ENCODE measurements at regions not wholly inside any gene's neighbourhood (a gene's known extent, or its start where the extent isn't known, plus 50 kb on each side); places are given as distances from the start of the nearest gene placed in this dataset.
"Not testable (repeated sequence)": the region's sequence is repeated elsewhere in the genome, so short reads cannot be mapped to it uniquely, and the experiment has no call there.

GRCh38 chr12:5308996-5309395 lies 122.9 kb upstream of the NTF3 start:
- no peak for DNase-seq (ENCODE audit: low spot score)

- DNase-seq (ENCODE audit: low spot score): peak; percentile 32
These were observed 122.3 kb upstream of the NTF3 start for GRCh38 chr12:5309654-5310053.

- DNase-seq (ENCODE audit: low spot score): no peak
These were observed 121.8 kb upstream of the NTF3 start for GRCh38 chr12:5310151-5310550.

- no peak for DNase-seq (ENCODE audit: low spot score)
These were observed 114.4 kb upstream of the NTF3 start for GRCh38 chr12:5317556-5317955.

- DNase-seq (ENCODE audit: low spot score): no peak
These were observed 113.0 kb upstream of the NTF3 start for GRCh38 chr12:5318874-5319273.

GRCh38 chr12:5328669-5329517 lies 103.0 kb upstream of the NTF3 start:
- no peak for DNase-seq (ENCODE audit: low spot score)

- no peak for DNase-seq (ENCODE audit: low spot score)
These were observed 99.4 kb upstream of the NTF3 start for GRCh38 chr12:5332551-5332950.

- DNase-seq (ENCODE audit: low spot score): no peak
These were observed 98.8 kb upstream of the NTF3 start for GRCh38 chr12:5333096-5333495.

- DNase-seq (ENCODE audit: low spot score): no peak
These were observed 96.8 kb upstream of the NTF3 start for GRCh38 chr12:5335069-5335468.

- DNase-seq (ENCODE audit: low spot score): not testable (repeated sequence)
These were observed 90.8 kb upstream of the NTF3 start for GRCh38 chr12:5341086-5341485.

GRCh38 chr12:5343711-5344110 lies 88.2 kb upstream of the NTF3 start:
- DNase-seq (ENCODE audit: low spot score): no peak

GRCh38 chr12:5344131-5344530 lies 87.8 kb upstream of the NTF3 start:
- no peak for DNase-seq (ENCODE audit: low spot score)

GRCh38 chr12:5345534-5345933 lies 86.4 kb upstream of the NTF3 start:
- DNase-seq (ENCODE audit: low spot score): no peak

- DNase-seq (ENCODE audit: low spot score): no peak
These were observed 83.9 kb upstream of the NTF3 start for GRCh38 chr12:5348057-5348456.

- no peak for DNase-seq (ENCODE audit: low spot score)
These were observed 83.4 kb upstream of the NTF3 start for GRCh38 chr12:5348491-5348890.

GRCh38 chr12:5364036-5364770 lies 67.7 kb upstream of the NTF3 start:
- no peak for DNase-seq (ENCODE audit: low spot score)

GRCh38 chr12:5369298-5369697 lies 62.6 kb upstream of the NTF3 start:
- no peak for DNase-seq (ENCODE audit: low spot score)

GRCh38 chr12:5371631-5372030 lies 60.3 kb upstream of the NTF3 start:
- no peak for DNase-seq (ENCODE audit: low spot score)

GRCh38 chr12:5374713-5375112 lies 57.2 kb upstream of the NTF3 start:
- no peak for DNase-seq (ENCODE audit: low spot score)

- DNase-seq (ENCODE audit: low spot score): no peak
These were observed 56.2 kb upstream of the NTF3 start for GRCh38 chr12:5375547-5376295.

- peak; percentile 74 for DNase-seq (ENCODE audit: low spot score)
These were observed 55.2 kb upstream of the NTF3 start for GRCh38 chr12:5376591-5377207.

All from HT-29 (cell line).